ENCODE measurements at regions not wholly inside any gene's neighbourhood (a gene's known extent, or its start where the extent isn't known, plus 50 kb on each side); places are given as distances from the start of the nearest gene placed in this dataset.

DNA sequence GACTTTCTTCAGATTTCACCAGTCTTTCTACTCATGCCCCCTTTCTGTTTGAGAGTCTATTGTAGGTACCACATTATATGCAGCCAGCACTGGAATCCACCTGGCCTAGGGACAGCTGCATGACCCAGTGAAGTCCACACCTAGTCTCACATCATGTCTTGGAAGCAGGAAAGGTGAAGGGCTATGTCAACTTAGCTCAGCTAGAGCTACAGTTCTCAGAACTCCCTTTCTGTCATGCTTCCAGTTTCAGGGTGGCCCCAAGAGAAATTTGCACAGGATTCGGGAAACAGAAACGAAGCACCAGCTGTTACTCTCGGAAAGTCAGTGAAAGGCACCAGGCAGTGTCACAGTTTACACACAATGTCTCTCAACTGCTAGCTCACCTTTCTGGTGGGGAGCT lies 51.6 kb upstream of the NLRP1 start:
- no peak for DNase-seq (ENCODE audit: low read depth)

GRCh38 chr17:5638596-5638995 lies 54.3 kb upstream of the NLRP1 start:
- DNase-seq (ENCODE audit: low read depth): no peak

GRCh38 chr17:5640726-5641125 lies 56.4 kb upstream of the NLRP1 start:
- DNase-seq (ENCODE audit: low read depth): no peak

GRCh38 chr17:5642752-5643151 lies 58.4 kb upstream of the NLRP1 start:
- DNase-seq (ENCODE audit: low read depth): no peak

DNA sequence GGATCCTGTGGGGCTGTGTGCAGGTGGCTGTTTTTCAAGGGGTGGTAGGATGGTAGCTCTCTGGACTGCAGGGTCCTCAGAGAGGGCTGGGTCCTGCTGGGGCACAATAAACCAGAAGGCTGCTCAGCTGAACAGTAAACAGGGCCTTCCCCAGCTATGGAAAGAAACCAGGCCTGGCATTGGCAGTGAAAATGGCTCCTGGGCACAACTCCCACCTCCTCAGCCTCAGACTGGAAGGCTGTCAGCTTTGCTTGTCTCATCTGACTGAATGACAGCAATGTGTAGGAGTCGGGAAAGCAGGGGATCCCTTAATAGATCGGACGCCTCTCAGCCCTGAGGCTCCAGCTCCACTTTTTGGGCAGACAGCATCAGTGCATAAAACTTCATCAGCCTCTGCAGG lies 59.8 kb upstream of the NLRP1 start:
- DNase-seq (ENCODE audit: low read depth): no peak

DNA sequence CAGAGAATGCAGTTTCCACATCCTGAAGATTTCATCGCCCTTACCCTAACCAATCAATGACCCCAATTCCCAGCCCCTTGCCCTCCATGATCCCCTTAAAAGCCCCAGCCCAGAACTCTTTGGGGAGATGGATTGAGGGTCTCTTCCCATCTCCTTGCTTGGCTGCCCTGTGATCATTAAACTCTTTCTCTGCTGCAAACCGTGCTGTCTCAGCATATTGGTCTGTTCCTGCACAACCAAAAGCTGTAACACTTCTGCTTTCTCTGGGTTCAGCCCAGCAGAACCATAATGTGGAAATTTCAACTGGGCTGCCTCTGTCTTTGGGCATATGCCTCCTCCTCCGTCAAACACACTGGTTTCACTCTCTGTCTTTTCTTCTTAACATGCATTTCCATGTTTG lies 67.0 kb upstream of the NLRP1 start:
- DNase-seq (ENCODE audit: low read depth): no peak

- no peak for DNase-seq (ENCODE audit: low read depth)
Observed at GRCh38 chr17:5661491-5662125, 77.3 kb upstream of the NLRP1 start.

DNA sequence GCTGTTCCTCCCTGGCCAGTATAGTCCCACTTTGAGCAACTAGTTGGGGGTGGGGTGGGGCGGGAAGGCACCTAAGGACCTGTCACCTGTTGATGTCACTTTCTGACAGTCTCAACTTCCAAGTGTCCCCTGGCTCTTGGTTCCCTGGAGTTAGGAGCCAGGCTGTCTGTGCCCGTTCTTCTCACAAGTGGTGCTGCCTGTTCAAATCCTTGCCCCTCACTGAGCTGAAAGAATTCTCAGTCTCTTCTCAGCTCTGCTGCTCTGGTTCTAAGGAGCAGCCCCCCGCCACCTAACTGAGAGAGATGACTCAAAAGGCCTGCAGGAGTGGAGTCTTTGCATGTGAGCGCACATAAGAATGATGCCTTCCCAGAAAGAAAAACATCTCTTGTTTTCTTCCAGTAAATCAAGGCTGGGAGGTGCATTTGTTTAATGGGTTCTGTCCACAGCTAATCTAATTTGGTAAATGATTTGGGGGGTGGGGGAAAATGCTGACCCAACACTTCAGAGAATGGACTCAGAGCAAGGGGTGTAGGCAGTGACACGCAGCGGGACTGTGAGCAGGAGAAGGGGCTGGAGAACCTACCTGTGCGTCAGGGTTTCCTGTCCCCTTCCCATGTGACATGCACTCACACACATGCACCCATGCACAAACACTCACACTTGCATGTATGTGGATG lies 78.2 kb upstream of the NLRP1 start:
- DNase-seq (ENCODE audit: low read depth): no peak

DNA sequence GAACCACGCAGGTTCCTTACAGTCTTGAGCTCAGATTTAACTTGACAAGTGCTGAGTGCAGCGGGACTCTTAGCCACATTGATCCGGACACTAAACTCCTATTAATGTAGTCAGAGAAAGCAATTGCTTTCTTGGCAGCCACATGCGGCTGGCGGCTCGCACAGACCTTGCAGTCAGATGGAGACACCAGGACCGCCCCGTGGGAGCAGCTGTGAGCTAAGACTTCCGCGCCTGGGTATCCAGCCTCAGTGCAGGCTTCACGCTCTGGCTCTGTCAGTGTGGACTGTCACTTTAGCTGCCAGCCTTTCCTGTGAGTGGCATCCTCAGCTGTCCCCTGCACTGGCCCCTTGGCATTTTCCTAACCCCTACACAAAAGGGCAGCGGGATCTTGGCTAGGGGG lies 80.9 kb upstream of the NLRP1 start:
- DNase-seq (ENCODE audit: low read depth): no peak

DNA sequence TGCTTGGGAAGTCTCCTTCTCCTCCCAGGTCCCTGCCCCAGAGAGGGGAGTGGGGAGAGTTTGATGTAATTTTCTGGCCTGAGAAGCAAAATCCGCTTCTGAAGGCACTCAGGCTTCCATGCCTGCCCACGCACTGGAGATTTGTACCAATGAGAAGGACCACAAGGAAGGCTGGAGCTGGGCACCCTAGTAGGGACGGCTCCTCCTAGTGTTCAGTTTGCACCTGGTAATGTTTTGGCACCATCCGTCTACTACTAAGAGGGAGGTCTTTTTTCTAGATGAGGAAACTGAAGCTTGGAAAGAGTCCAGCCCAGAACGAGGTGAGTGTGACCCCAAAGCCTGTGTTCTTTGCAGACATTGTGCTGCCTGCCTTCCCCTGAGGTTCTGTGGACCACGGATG lies 83.6 kb upstream of the NLRP1 start:
- DNase-seq (ENCODE audit: low read depth): no peak

- DNase-seq (ENCODE audit: low read depth): no peak
Observed at GRCh38 chr17:5668557-5669138, 84.3 kb upstream of the NLRP1 start.

- no peak for DNase-seq (ENCODE audit: low read depth)
Observed at GRCh38 chr17:5669191-5669590, 84.9 kb upstream of the NLRP1 start.

DNA sequence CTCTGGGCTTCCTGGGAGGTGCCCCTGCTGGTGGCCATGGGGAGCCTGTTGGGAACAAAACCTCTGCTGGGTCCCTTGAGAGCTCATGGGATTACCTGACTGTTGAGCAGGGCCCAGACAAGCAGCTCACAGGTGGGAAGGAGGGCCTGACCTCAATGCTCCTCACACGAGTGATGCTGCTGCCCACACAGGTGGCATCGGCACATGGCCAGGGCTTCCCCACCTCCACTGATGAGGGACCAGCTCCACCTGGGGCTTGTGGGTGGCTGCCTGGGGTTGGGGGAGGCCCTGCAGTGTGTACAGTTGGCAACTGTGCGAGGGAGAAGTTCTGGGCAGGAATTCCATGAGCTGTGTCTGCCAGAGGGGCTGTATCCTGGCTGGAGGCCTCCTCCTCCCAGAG lies 87.8 kb upstream of the NLRP1 start:
- DNase-seq (ENCODE audit: low read depth): no peak

GRCh38 chr17:5672815-5673430 lies 88.6 kb upstream of the NLRP1 start:
- no peak for DNase-seq (ENCODE audit: low read depth)

- no peak for DNase-seq (ENCODE audit: low read depth)
Observed at GRCh38 chr17:5675625-5676421, 91.5 kb upstream of the NLRP1 start.

GRCh38 chr17:5677620-5678019 lies 93.3 kb upstream of the NLRP1 start:
- DNase-seq (ENCODE audit: low read depth): no peak

GRCh38 chr17:5678171-5678570 lies 93.9 kb upstream of the NLRP1 start:
- no peak for DNase-seq (ENCODE audit: low read depth)

DNA sequence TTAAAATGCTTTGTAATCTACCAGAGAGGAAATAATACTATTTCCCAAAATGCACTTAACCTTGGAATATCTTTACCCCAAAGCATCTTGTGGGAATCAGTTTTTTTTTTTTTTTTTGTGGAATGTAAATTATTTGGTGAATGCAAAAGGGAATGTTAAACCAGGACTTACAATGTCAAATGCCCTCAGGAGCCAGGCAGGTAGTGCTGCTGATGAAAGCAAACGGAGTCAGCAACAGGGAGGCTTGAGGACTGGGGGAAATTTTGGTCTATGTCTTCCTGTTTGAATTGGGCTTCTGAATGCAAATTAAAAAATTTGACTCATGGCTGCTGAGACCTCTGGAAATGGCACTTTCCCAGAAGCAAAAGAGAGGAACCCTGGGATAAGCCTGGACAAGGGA lies 96.5 kb upstream of the NLRP1 start:
- no peak for DNase-seq (ENCODE audit: low read depth)

- no peak for DNase-seq (ENCODE audit: low read depth)
Observed at GRCh38 chr17:5683241-5683640, 98.9 kb upstream of the NLRP1 start.

- no peak for DNase-seq (ENCODE audit: low read depth)
Observed at GRCh38 chr17:5686074-5686635, 101.8 kb upstream of the NLRP1 start.

DNA sequence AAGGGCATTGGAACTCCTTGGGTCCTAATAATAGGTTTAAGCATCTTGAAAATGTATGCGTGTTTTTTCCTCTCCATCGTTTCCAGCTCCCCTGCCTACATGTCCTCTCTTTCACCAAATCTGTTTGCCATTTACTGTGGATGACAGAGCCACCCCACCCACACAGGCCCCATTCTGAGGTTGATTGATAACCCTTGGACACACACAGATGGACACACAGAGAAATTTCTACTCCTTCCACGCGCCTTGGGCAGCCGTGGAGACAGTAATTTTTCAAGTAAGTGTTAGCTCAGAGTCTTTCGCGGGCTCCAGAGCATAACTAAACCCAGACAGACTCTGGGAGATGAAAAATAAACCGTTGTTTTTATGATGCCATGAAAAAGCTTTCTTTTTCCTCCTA lies 103.3 kb upstream of the NLRP1 start:
- DNase-seq (ENCODE audit: low read depth): no peak

DNA sequence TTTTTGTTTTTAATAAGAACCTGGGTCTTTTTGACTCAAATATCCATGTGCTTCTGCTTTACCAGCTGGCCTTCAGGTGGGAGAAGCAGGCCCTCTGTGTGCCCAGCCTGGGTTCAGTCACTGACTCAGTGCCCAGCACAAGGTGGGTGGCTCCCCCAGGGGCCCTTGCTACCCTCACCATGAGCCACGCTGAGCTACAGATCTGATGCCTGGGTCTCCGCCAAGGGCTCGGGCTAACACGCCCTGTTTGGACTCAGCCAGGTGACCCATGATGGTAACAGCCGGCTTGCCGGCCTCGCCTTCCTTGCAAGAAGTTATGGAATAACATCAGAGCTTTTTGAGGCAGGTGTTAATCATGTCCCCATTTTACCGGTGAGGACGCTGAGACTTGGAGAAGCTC lies 109.5 kb upstream of the NLRP1 start:
- DNase-seq (ENCODE audit: low read depth): no peak

All from stimulated activated CD8-positive, alpha-beta memory T cell treated with anti-CD3 and anti-CD28 coated beads, Interleukin-12 subunit alpha, Interleukin-12 subunit beta, amount 100 ng/mL, for 4 hours (primary cell).